ENCODE measurements at regions not wholly inside any gene's neighbourhood (a gene's known extent, or its start where the extent isn't known, plus 50 kb on each side); places are given as distances from the start of the nearest gene placed in this dataset.

DNA sequence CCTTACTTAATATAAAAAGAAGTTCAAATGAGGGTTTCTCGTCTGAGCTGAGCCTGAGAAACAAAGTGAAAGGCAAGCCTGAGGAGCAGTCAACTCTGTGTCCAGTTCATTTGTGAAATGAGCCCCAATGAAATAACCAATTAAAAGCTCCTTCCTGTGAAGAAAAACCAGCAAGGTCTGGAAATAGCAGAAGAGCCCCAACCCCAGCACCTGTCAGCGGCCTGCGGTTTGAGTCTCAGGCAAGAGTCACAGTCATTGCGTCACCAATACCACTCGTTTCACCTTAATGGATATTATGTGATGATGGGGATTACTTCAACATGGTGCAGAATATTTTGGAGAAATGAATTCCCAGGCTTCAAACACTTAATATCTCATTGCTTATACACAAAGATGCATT, 211.3 kb upstream of the DPP6 start:
- no peaks in the 10 kb centered on the region for H3K27me3 ChIP-seq
- no peaks in the 10 kb centered on the region for H3K36me3 ChIP-seq
- H3K9me3 ChIP-seq = no peaks in the 10 kb centered on the region
- no peak for TF ChIP-seq CTCF (IDR thresholded peaks at IDR 0.05)
- no peak overlapping the region for H3K4me3 ChIP-seq (ENCODE audit: low read depth in 1 of 2, low read length in 1 of 2)
- no peaks in the 10 kb centered on the region for H3K4me1 ChIP-seq (ENCODE audit: control insufficient read depth in 1 of 2, insufficient read depth in 1 of 2, low read depth in 1 of 2, low read length in 1 of 2)
- H3K27ac ChIP-seq = no peak overlapping the region

- no peaks in the 10 kb centered on the region for H3K36me3 ChIP-seq
- no peak for TF ChIP-seq CTCF (IDR thresholded peaks at IDR 0.05)
- no peaks in the 10 kb centered on the region for H3K4me1 ChIP-seq (ENCODE audit: control insufficient read depth in 1 of 2, insufficient read depth in 1 of 2, low read depth in 1 of 2, low read length in 1 of 2)
- H3K27ac ChIP-seq = no peak overlapping the region
- no peaks in the 10 kb centered on the region for H3K9me3 ChIP-seq
- H3K27me3 ChIP-seq = no peaks in the 10 kb centered on the region
- H3K4me3 ChIP-seq (ENCODE audit: low read depth in 1 of 2, low read length in 1 of 2) = no peak overlapping the region
These were observed 204.4 kb upstream of the DPP6 start for GRCh38 chr7:153847828-153848227.

- Histone ChIP-seq H3K4me1 (ENCODE audit: control insufficient read depth in 1 of 2, insufficient read depth in 1 of 2, low read depth in 1 of 2, low read length in 1 of 2) (no peaks in the 10 kb centered on the region), H3K27ac (no peak overlapping the region), H3K36me3 (no peaks in the 10 kb centered on the region), H3K9me3 (no peaks in the 10 kb centered on the region), H3K27me3 (no peaks in the 10 kb centered on the region), H3K4me3 (ENCODE audit: low read depth in 1 of 2, low read length in 1 of 2) (no peak overlapping the region)
- no peak for TF ChIP-seq CTCF (IDR thresholded peaks at IDR 0.05)
These were observed 199.9 kb upstream of the DPP6 start for GRCh38 chr7:153852261-153852660.

DNA sequence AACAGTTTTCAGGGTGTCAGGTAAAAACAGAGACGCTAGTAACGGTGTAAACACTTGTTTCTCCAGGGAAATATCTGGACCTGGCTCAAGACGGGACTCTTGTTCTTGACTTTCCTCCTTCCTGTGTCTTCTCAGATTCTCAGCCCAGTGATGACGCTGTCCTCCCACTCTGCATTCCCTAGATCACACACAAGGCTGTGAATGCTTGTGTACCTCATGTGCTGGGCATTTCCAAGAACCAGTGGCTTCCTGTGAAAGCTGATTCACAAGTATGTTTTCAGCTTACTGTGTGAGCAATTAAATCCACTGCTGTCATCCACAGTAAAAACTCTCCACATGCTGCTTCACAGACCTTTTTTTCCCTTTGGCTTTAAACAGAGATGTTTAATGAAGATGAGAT, 193.8 kb upstream of the DPP6 start:
- H3K4me1 ChIP-seq (ENCODE audit: control insufficient read depth in 1 of 2, insufficient read depth in 1 of 2, low read depth in 1 of 2, low read length in 1 of 2) = no peaks in the 10 kb centered on the region
- H3K9me3 ChIP-seq = no peaks in the 10 kb centered on the region
- no peaks in the 10 kb centered on the region for H3K36me3 ChIP-seq
- H3K27ac ChIP-seq = no peak overlapping the region
- no peaks in the 10 kb centered on the region for H3K27me3 ChIP-seq
- TF ChIP-seq CTCF (IDR thresholded peaks at IDR 0.05) = no peak
- no peak overlapping the region for H3K4me3 ChIP-seq (ENCODE audit: low read depth in 1 of 2, low read length in 1 of 2)

DNA sequence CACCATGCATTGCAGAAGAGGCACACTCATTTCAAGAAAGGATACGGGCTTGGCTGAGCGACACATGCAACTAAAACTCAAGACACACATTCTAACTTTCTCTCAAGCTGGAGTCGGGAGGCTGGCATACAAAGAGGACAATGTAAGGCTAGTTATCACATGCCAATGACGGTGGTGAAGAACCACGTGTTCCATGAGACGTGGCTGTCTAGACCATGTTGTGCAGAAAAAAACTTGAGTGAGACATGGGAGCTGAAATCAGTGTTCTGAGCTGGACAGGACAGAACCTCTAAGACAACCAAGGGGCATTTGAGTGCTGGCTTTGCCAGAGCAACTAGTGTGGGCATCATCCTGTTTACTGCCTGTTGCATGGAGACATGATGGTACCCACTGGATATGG, 193.0 kb upstream of the DPP6 start:
- no peak for TF ChIP-seq CTCF (IDR thresholded peaks at IDR 0.05)
- no peaks in the 10 kb centered on the region for H3K4me1 ChIP-seq (ENCODE audit: control insufficient read depth in 1 of 2, insufficient read depth in 1 of 2, low read depth in 1 of 2, low read length in 1 of 2)
- no peak overlapping the region for H3K4me3 ChIP-seq (ENCODE audit: low read depth in 1 of 2, low read length in 1 of 2)
- no peaks in the 10 kb centered on the region for H3K27me3 ChIP-seq
- no peaks in the 10 kb centered on the region for H3K9me3 ChIP-seq
- no peaks in the 10 kb centered on the region for H3K36me3 ChIP-seq
- no peak overlapping the region for H3K27ac ChIP-seq

Data from neutrophil (primary cell).